ENCODE measurements at regions not wholly inside any gene's neighbourhood (a gene's known extent, or its start where the extent isn't known, plus 50 kb on each side); places are given as distances from the start of the nearest gene placed in this dataset.

GRCh38 chr3:182628531-182628930 lies 164.8 kb upstream of the ATP11B start:
- DNase-seq (ENCODE audit: insufficient read length, low spot score), result no peak
- TF ChIP-seq PAX5 (IDR thresholded peaks at IDR 0.05; ENCODE audit: insufficient read depth, low read length, severe bottlenecking) (no peak), POLR2A (IDR thresholded peaks at IDR 0.05; ENCODE audit: low read depth, low read length) (no peak), POU2F2 (IDR thresholded peaks at IDR 0.05; ENCODE audit: low read depth, low read length) (no peak), SPI1 (IDR thresholded peaks at IDR 0.05; ENCODE audit: low read depth, low read length) (no peak), POLR2AphosphoS5 (IDR thresholded peaks at IDR 0.05; ENCODE audit: low read depth, low read length) (no peak), TAF1 (IDR thresholded peaks at IDR 0.05; ENCODE audit: low read depth, low read length) (no peak)
- FAIRE-seq, result no peak

GRCh38 chr3:182629521-182629920 lies 163.8 kb upstream of the ATP11B start:
- DNase-seq (ENCODE audit: insufficient read length, low spot score) (no peak), FAIRE-seq (no peak)
- TF ChIP-seq POU2F2 (IDR thresholded peaks at IDR 0.05; ENCODE audit: low read depth, low read length) (no peak), SPI1 (IDR thresholded peaks at IDR 0.05; ENCODE audit: low read depth, low read length) (no peak), PAX5 (IDR thresholded peaks at IDR 0.05; ENCODE audit: insufficient read depth, low read length, severe bottlenecking) (no peak), POLR2AphosphoS5 (IDR thresholded peaks at IDR 0.05; ENCODE audit: low read depth, low read length) (no peak), TAF1 (IDR thresholded peaks at IDR 0.05; ENCODE audit: low read depth, low read length) (no peak), POLR2A (IDR thresholded peaks at IDR 0.05; ENCODE audit: low read depth, low read length) (no peak)

- no peak for TF ChIP-seq POLR2A (IDR thresholded peaks at IDR 0.05; ENCODE audit: low read depth, low read length)
- no peak for TF ChIP-seq PAX5 (IDR thresholded peaks at IDR 0.05; ENCODE audit: insufficient read depth, low read length, severe bottlenecking)
- no peak for TF ChIP-seq POU2F2 (IDR thresholded peaks at IDR 0.05; ENCODE audit: low read depth, low read length)
- TF ChIP-seq SPI1 (IDR thresholded peaks at IDR 0.05; ENCODE audit: low read depth, low read length), result no peak
- TF ChIP-seq POLR2AphosphoS5 (IDR thresholded peaks at IDR 0.05; ENCODE audit: low read depth, low read length), result no peak
- no peak for TF ChIP-seq TAF1 (IDR thresholded peaks at IDR 0.05; ENCODE audit: low read depth, low read length)
- DNase-seq (ENCODE audit: insufficient read length, low spot score) (no peak), FAIRE-seq (no peak)
Observed at GRCh38 chr3:182631183-182632076, 161.9 kb upstream of the ATP11B start.

GRCh38 chr3:182632077-182632393 lies 161.3 kb upstream of the ATP11B start:
- DNase-seq (ENCODE audit: insufficient read length, low spot score) (no peak), FAIRE-seq (no peak)
- TF ChIP-seq POLR2A (IDR thresholded peaks at IDR 0.05; ENCODE audit: low read depth, low read length) (no peak), SPI1 (IDR thresholded peaks at IDR 0.05; ENCODE audit: low read depth, low read length) (no peak), POLR2AphosphoS5 (IDR thresholded peaks at IDR 0.05; ENCODE audit: low read depth, low read length) (no peak), TAF1 (IDR thresholded peaks at IDR 0.05; ENCODE audit: low read depth, low read length) (no peak), PAX5 (IDR thresholded peaks at IDR 0.05; ENCODE audit: insufficient read depth, low read length, severe bottlenecking) (no peak), POU2F2 (IDR thresholded peaks at IDR 0.05; ENCODE audit: low read depth, low read length) (no peak)

- DNase-seq (ENCODE audit: insufficient read length, low spot score), result no peak
- no peak for FAIRE-seq
- TF ChIP-seq TAF1 (IDR thresholded peaks at IDR 0.05; ENCODE audit: low read depth, low read length) (no peak), POU2F2 (IDR thresholded peaks at IDR 0.05; ENCODE audit: low read depth, low read length) (no peak), SPI1 (IDR thresholded peaks at IDR 0.05; ENCODE audit: low read depth, low read length) (no peak), POLR2AphosphoS5 (IDR thresholded peaks at IDR 0.05; ENCODE audit: low read depth, low read length) (no peak), PAX5 (IDR thresholded peaks at IDR 0.05; ENCODE audit: insufficient read depth, low read length, severe bottlenecking) (no peak), POLR2A (IDR thresholded peaks at IDR 0.05; ENCODE audit: low read depth, low read length) (no peak)
Observed at GRCh38 chr3:182633186-182633585, 160.1 kb upstream of the ATP11B start.

- FAIRE-seq (no peak), DNase-seq (ENCODE audit: insufficient read length, low spot score) (no peak)
- no peak for TF ChIP-seq PAX5 (IDR thresholded peaks at IDR 0.05; ENCODE audit: insufficient read depth, low read length, severe bottlenecking)
- TF ChIP-seq POU2F2 (IDR thresholded peaks at IDR 0.05; ENCODE audit: low read depth, low read length), result no peak
- TF ChIP-seq POLR2AphosphoS5 (IDR thresholded peaks at IDR 0.05; ENCODE audit: low read depth, low read length), result no peak
- TF ChIP-seq SPI1 (IDR thresholded peaks at IDR 0.05; ENCODE audit: low read depth, low read length), result no peak
- no peak for TF ChIP-seq POLR2A (IDR thresholded peaks at IDR 0.05; ENCODE audit: low read depth, low read length)
- no peak for TF ChIP-seq TAF1 (IDR thresholded peaks at IDR 0.05; ENCODE audit: low read depth, low read length)
Observed at GRCh38 chr3:182636646-182637045, 156.7 kb upstream of the ATP11B start.

GRCh38 chr3:182637350-182638110 lies 155.8 kb upstream of the ATP11B start:
- FAIRE-seq (no peak), DNase-seq (ENCODE audit: insufficient read length, low spot score) (no peak)
- no peak for TF ChIP-seq POLR2AphosphoS5 (IDR thresholded peaks at IDR 0.05; ENCODE audit: low read depth, low read length)
- TF ChIP-seq TAF1 (IDR thresholded peaks at IDR 0.05; ENCODE audit: low read depth, low read length), result no peak
- TF ChIP-seq SPI1 (IDR thresholded peaks at IDR 0.05; ENCODE audit: low read depth, low read length), result no peak
- TF ChIP-seq POLR2A (IDR thresholded peaks at IDR 0.05; ENCODE audit: low read depth, low read length), result no peak
- TF ChIP-seq POU2F2 (IDR thresholded peaks at IDR 0.05; ENCODE audit: low read depth, low read length), result no peak
- no peak for TF ChIP-seq PAX5 (IDR thresholded peaks at IDR 0.05; ENCODE audit: insufficient read depth, low read length, severe bottlenecking)

- DNase-seq (ENCODE audit: insufficient read length, low spot score), result no peak
- TF ChIP-seq POLR2AphosphoS5 (IDR thresholded peaks at IDR 0.05; ENCODE audit: low read depth, low read length), result no peak
- no peak for TF ChIP-seq POLR2A (IDR thresholded peaks at IDR 0.05; ENCODE audit: low read depth, low read length)
- TF ChIP-seq TAF1 (IDR thresholded peaks at IDR 0.05; ENCODE audit: low read depth, low read length), result no peak
- no peak for TF ChIP-seq PAX5 (IDR thresholded peaks at IDR 0.05; ENCODE audit: insufficient read depth, low read length, severe bottlenecking)
- no peak for TF ChIP-seq SPI1 (IDR thresholded peaks at IDR 0.05; ENCODE audit: low read depth, low read length)
- no peak for TF ChIP-seq POU2F2 (IDR thresholded peaks at IDR 0.05; ENCODE audit: low read depth, low read length)
- no peak for FAIRE-seq
Observed at GRCh38 chr3:182644013-182644412, 149.3 kb upstream of the ATP11B start.
